HG03025 (cell line): ENCODE measurements at regions not wholly inside any gene's neighbourhood (a gene's known extent, or its start where the extent isn't known, plus 50 kb on each side); places are given as distances from the start of the nearest gene placed in this dataset.
"Not testable (repeated sequence)": the region's sequence is repeated elsewhere in the genome, so short reads cannot be mapped to it uniquely, and the experiment has no call there.

ENCODE experiments used
- ATAC-seq: cut with Tn5 transposase; IDR thresholded peaks from one replicate; pipeline ENCODE4 v1.9.1; 2021; ENCODE audit warnings: mild to moderate bottlenecking, moderate library complexity; ENCODE audit not compliant: unreplicated experiment, low FRiP score

DNA sequence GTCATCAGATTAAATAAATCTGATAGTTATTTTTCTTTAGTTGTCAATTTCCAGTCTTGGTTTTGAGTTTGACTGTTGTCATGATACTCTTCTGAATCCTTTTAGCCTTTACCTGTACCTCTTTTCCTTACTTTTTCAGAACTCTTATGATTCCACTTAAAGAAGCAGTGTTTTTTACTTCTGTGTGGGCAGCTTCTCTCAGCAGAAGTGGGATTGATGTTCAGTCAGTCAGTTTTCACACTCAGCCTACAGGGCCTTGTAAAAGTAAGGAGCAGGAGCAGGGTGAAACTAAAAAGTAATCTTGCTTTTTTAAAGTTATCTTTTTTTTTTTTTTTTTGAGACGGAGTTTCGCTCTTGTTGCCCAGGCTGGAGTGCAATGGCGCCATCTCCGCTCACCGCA, 75.1 kb downstream of the HAUS1 start:
- ATAC-seq, result no peak

DNA sequence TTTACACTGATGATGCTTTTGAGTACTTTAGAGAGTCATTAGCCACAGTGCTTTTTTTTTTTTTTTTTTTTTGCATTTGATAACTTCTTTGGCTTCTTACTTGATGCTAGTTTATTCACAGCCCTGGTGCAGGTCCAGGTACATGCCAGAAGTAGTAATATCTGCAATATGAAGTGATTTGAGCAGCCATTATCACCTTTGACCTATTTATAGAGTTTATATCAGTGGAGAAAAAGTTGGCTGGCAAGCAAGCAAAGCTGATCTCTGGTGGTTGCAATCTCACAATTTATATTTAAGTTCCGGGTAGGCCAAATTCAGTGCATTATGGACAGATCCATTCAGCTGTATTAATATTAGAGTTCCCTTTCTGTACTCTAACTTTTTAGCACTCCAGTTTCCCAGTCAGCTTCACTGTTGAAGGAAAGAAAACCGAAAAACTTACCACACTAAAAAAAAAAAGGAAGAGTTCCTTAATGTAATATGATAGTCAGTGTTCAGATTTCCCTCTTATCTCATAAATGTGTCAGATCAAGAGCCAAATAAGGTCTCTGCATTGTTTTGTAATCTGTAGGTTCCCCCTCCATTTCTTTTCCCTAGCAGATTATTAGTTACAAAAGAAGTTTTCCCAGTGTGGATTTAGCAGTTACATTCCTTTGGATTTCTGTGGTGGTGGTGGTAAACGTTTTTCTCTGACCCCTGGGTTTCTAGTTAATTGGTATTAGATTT, 78.6 kb downstream of the HAUS1 start:
- ATAC-seq, result no peak

GRCh38 chr18:46184296-46184695, 80.1 kb downstream of the HAUS1 start:
- not testable (repeated sequence) for ATAC-seq

DNA sequence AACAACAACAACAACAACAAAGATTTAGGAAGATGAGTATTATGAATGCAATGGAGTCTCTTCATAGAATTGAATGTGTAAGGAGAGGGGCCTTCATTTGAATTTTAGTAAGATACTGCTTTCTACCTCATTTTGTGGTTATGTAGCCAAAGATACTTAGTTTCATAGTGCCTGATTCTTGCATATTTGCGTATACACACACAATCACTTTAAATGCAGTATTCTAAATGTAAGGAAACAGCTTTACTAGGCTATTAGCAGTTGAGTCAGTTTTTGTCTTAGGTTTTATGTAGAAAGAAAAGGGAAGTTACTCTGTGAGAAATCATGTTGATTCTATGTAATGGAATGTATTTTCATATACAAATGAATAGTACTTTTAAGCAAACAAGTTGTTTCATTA, 80.5 kb downstream of the HAUS1 start:
- no peak for ATAC-seq

DNA sequence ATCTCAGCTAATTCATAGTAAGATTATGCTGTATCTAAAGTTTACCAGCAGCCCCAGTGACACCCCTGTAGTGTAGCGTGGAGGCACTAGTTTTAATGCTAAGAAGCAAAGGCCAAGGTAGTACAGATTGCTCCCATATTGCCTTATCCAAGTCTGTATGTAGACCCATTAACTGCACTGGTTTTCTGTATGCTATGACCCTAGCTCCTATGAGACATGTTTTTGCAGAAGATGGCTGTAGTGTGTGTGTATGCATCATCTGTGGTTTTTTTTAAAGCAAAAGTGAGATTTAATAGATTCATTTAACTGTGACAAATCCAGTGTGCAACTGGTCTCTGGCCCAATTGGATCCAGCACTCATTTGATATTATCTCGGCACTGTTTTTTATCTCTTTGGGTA, 86.5 kb downstream of the HAUS1 start:
- ATAC-seq, result no peak

DNA sequence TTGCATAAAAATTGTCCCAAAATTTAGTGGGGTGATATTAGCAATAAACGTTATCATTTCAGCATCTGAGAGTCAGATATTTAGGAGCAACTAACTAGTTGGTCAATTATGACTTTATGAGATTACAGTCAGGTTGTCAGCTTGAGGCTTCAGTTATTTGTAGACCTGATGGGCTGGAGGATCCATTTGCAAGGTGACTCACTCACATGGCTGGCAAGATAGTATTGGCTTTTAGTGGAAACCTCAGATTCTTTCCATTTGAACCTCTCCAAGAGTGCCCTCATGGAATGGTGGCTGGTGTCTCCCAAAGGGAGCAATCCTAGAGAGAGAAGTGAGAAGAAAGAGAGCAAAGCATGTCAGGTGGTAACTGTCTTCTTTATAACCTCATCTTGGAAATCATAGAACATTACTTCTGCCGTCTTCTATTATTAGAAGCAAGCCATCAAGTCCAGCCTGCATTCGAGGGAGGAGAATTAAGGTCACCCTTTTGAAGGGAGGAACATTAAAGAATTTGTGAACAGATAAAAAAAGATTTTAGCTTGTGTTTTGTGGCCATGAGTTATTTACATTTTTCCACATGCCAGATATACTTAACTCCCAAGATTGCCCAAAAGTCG, 92.5 kb downstream of the HAUS1 start:
- ATAC-seq, result no peak

DNA sequence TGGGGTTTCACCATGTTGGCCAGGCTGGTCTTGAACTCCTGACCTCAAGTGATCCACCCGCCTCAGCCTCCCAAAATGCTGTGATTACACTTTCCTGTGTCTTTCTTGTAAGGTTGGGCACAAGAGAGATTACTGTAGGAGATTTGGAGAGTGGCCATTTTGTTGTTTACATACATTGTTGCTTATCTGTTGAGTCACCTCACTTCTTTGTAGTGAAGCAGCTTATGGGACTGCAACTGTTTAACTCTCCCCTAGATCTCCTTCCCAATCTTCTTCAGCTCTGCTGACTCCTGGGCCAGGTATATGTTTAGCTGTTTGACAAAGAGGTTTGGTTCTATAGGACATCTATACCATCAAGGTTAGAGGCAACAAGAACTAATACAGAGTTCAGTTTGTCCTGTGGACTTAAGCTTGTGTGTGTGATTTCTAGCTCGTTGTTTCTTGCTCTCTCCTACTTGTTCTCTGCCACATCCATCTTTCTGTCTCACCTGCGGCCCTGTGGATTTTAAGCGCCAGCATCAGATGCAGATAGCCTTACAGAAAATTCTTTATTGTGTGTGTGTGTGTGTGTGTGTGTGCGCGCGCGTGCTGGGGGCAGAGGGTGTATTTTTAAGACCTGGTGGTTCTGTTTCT, 95.4 kb downstream of the HAUS1 start:
- no peak for ATAC-seq

DNA sequence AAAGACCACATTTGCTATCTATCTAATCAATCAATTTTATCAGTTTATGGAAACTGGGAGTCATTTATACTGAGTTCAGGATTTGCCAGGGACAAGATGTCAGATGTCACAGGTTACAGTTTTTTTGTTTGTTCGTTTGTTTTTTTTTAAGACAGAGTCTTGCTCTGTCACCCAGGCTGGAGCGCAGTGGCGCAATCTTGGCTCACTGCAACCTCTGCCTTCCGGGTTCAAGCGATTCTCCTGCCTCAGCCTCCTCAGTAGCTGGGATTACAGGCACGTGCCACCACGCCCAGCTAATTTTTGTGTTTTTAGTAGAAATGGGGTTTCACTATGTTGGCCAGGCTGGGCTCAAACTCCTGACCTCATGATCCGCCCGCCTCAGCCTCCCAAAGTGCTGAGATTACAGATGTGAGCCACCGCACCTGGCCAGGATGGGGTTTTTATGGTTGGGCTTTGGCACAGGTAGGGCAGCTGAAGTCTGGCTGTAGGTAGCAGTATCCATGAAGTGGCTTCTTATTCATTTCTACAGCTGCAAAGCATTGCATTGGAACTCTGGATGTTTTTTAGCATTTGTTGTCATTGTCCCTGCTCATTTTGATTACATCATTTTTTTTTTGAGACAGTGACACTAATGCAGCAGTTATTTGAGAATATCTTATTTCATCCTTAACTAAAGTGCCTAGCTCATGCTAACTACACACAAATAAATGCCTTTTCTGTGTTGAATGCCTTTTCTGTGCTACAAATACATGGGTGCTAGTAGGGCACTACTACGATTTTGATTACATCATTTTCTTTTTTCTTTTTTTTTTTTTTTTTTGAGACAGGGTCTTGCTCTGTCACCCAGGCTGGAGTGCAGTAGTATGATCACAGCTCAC, 96.2 kb downstream of the HAUS1 start:
- ATAC-seq, result not testable (repeated sequence)

DNA sequence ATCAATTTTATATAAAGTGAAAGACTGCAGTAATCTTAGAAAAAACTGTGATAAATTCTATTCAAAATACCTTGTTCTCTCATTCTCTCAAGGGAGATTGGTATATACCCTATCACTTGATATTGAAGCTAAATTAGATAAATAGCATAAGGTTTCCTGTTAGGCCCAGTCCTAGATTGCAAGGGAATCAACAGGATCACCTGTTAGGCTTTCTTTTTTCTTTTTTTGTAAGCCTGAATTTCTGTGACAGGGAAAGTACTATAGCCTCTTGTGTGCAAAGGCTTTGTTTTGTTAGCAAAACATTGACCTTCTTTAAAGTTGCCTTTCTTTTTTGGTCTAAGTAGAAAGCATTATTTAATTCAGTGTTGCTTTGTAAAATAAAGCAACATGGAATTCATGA, 100.0 kb downstream of the HAUS1 start:
- no peak for ATAC-seq

DNA sequence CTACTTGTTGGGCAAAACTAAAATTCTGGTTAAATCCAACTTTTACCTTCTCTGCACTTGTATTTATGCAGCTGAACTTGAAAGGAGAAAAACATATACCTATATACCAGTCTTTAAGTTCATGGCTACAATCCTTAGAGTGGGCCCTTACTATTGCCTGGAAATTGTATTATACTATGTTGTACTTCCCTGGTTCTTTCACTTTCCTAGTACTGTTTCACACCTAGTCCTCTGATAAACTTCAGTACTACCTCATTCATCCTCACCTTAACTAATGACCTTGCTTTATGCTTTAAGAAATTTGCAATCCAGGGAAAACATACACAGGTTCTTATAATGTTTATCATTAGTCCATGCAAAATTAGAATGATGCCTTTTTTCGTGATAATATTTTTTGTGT, 103.8 kb downstream of the HAUS1 start:
- ATAC-seq, result no peak

GRCh38 chr18:46209161-46209560, 105.0 kb downstream of the HAUS1 start:
- no peak for ATAC-seq

GRCh38 chr18:46211816-46212215, 107.6 kb downstream of the HAUS1 start:
- ATAC-seq, result no peak

DNA sequence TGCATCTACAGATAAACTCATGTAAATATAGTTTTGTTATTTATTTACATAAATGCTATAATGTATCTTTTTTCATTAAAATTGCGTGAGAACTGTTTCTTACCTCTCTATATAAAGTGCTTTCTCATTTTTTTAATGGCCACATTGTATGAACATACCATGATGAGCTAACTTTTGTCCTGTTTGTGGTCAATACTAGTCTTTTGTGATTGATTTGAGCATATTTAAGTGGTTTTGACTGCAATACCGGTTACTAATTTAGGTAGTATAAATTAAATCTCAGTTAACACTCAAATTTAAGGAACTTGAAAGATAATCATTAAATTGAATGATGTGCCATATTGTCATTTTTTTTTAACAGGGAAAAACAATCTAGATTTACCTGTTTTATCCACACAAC, 108.2 kb downstream of the HAUS1 start:
- ATAC-seq, result no peak

- no peak for ATAC-seq
Observed at GRCh38 chr18:46213295-46213694, 109.1 kb downstream of the HAUS1 start.

DNA sequence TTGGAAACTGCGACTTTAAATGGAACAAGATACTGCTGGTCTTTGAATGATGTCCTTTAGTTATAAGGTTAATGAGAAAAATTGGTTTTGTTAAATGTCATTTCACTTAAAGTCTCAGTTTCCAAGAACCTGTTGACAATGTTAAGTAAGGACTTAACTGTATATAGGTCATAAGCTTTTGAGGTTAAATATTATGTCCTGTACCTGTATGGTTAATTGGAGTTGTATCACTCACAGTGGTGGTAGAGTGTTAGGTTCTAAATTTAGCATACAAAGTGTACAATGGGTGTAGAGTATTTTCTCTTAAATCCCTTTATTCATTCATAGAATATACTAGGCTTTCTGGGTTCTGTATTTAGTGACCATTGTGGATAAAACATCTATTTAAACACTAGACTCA, 110.2 kb downstream of the HAUS1 start:
- no peak for ATAC-seq

GRCh38 chr18:46215902-46216723, 111.9 kb downstream of the HAUS1 start:
- no peak for ATAC-seq

DNA sequence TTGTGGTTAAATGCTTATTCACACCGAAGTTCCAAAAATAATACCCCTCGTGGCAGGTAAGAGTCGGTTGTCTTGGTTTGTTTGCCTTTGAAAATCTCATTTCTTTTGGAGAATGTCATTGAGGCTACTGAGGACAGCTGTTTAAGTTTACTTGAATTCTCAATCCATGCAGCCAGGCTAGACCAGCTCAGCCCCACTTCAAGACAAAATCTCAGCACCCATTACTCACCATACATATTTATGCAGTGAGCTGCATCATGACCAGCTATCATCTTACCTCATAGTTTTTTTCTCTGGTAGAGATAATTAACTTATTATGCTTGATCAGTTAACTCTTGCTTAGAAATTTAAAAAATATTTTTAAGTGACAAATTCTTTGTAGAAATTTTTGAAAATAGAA, 115.9 kb downstream of the HAUS1 start:
- ATAC-seq, result no peak

DNA sequence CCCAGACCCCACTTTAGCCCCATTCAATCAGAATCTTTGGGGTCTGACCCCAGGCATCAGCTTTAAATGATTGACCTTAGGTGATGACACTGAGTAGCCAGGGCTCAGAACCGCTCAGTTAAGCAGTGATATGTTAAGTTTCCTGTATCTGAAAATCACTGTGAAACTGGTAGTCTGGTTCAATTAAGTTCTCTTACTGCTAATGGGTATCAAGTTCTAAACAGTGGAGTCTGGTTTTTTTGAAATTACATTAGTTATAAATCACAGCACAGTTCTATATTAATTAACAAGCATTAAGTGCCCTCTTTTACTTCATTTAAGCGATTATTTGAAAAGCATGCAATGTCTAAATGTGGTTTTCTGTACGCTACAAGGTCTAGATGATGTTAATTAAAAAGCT, 117.9 kb downstream of the HAUS1 start:
- ATAC-seq, result no peak

- ATAC-seq, result no peak
Observed at GRCh38 chr18:46222710-46223360, 118.7 kb downstream of the HAUS1 start.
